Activated CD4-positive, alpha-beta T cell treated with anti-CD3 and anti-CD28 coated beads, Interleukin-2, amount 50 U/mL, for 4 hours (primary cell): ENCODE measurements at regions not wholly inside any gene's neighbourhood (a gene's known extent, or its start where the extent isn't known, plus 50 kb on each side); places are given as distances from the start of the nearest gene placed in this dataset.

Experiments
- DNase-seq, 2 experiments: peaks; one replicate each; pipeline ENCODE4 v3.0.0-alpha.2; 2020

DNA sequence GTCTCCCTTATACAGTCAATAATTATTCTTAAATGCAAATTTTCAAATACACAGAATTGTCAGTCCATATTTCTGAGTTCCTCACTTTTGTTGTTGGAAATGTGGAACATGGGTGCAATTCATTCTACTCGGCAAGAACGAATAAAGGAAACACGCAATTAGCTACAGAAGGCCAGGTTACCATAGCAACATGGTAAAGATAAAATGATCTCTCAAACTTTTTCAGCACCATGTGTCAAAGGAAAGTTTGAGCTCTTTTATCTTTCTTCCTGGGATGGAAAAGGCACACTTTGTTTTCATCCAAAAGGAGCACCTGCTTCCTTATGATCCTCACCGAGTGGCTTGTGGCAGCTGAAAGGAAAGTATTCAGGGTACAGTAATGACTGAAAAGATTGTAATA lies 595.0 kb downstream of the RPS29 start:
- no peak for DNase-seq

DNA sequence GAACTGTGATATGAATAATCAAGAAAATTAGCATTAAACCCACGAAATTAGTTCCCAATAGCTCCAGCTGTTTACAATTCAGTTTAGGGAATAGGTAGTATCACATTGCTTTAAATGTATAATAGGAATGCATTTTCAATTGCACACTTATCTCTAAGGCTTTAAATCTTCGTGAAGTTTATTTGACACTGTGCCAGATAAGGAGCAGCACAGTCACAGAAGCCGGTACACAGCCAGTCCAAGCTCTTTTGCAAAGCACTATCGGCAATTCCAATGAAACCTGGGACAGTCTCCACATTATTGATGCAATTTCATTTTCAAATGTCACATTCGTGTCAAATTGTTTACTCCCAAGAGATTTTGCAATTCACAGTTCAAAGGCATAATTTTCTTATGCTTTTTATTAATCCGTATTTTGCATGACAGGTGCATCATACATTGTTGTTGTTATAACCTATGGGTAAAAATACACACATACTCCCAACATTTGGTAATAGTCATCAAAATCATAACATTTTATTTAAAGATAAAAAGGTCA lies 602.8 kb downstream of the RPS29 start:
- DNase-seq: no peak

DNA sequence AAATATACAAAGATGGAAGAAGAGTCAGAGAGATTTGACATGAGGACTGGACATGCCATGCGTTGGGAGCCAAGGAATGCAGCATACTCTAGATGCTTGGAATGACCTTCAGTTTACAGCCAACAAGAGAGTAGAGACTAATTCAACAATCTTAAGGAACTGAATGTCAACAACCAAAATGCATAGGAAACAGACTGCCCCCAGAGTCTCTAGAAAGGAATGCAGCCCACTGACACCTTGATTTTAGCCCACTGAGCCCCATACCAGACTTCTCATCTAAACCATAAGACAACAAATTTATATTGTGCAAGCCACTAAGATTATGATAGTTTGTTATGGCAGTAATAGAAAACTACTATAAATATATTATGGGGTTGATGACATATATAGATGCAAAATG lies 611.2 kb downstream of the RPS29 start:
- no peak for DNase-seq

DNA sequence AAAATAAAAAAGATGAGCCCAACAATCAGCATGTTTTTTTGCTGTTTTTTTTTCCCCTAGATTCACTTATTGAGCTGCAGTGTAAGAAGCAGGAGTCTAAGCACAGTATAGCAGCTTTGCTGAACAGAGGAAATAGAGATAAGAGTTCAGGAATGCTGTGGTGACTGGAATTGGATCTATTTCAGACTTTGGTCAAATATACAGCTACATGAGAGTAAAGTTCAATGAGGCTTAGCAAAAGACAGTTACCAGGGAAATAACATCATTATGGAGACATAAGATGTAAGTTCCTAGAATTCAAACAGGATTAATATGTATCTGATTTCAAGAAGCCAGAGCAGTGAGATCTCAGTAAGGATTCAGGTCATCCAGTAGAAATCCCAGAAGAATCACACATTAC lies 613.0 kb downstream of the RPS29 start:
- DNase-seq: no peak

DNA sequence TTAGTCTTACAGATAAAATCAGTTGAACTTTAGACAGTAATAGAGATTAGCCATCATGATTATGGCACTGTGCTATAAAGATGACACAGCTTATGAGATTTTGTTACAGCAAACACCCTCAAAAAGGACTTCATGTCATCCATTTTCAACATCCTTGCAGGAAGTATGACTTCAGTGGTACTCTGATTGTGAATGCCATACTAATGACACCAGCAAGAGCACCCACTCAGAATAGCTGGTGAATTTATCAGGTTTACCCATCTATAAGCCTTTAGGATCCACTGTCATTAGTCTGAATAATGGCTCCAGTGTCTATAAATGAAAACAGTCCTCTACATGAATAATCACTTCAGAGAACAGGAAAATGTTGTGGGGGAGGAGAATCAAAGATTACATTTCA lies 615.2 kb downstream of the RPS29 start:
- no peak for DNase-seq

DNA sequence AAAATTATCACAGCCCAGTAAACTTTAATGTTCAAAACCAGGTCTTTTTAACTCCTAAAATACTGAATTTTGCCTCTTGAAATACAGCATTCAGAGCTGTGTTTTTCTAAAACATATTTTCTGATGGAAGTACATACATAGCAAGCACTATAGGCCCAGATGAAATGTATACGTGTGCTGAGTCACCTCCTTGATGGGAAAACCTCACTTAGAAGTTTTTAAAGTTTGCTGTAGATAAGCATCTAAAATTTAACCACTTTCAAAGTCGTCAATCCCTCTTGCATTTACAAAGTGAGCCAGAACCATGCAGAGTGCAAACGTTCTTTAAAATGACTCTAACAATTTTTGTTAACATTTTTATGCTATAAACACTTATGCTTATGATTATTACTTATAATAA lies 618.8 kb downstream of the RPS29 start:
- no peak for DNase-seq

DNA sequence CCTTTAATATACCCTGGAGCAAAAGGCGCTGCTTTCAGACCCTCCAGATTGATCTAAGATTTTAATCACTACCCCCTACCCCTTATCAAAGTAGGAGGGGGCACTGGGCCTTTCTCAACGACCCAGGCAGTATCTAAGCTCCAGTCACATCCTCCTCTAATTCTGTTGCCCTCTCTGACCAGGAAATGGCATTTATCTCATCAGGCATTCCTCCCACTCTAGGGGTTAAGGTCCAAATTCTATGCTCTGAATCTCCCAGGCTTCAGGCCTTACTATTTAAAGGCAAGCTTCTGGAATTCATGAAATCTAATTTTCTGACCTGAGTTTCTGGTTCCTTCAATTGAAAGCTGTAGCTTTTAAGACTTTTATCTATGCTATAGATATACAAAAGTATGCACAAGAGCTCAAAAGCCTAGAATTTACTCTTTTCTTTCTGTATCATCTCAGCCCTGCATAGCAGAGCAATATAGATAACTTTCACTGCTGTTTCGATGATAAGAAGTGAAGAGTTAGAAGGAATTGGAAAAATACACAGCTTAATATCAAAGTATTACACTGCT lies 622.9 kb downstream of the RPS29 start:
- DNase-seq: no peak

DNA sequence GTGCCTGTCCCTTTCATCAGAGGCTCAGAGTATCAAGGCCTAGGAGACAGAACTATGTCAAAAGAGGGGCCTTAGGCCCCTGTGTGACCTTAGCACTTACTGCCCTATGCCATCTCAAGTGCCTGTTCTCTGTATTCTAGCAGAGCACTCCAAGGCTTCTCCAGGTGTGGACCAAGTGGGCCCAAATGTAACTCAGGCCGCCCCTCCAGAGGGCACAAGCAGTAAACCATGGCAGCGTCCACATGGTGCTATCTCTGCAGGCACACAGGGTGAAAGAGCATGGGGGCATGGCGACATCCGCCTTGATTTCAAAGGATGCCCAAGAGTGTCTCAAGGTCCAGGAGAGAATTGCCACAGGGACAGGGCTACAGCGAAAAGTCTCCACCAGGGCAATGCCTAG lies 628.7 kb downstream of the RPS29 start:
- DNase-seq: no peak

DNA sequence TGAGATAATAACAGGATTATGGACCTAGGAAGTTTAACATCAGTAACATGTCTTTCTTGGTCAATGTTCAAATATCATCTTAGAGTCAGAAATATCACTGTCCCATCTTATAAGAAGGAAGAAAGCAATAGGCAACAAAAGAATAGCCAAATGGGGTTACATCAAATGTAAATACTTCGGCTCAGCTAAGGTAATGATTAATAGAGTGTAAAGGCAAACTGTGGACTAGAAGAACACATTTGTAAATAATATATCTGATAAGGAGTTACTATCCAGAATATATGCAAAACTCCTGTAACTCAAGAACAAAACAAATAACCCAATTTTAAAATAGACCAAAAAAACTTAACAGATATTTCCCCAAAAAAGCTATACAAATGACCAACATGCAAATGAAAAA lies 630.3 kb downstream of the RPS29 start:
- no peak for DNase-seq

DNA sequence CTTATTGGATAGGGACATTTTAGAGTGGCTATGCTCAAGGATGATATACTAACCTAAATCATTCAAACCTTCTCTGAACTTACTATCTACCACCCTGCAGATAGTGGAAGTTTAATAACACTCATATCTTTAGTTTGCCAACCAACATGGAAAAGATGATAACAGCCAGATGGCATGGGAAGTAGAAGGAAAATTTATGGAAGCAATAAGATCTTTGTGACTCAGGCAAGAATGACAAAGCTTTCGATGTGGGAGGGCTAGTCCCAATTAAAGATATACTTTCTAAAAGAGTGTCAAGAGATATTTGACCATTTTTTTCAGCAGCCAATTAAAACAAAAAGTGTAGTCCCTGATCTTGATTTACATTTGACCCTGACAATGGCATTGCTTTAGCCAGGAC lies 631.7 kb downstream of the RPS29 start:
- no peak for DNase-seq

DNA sequence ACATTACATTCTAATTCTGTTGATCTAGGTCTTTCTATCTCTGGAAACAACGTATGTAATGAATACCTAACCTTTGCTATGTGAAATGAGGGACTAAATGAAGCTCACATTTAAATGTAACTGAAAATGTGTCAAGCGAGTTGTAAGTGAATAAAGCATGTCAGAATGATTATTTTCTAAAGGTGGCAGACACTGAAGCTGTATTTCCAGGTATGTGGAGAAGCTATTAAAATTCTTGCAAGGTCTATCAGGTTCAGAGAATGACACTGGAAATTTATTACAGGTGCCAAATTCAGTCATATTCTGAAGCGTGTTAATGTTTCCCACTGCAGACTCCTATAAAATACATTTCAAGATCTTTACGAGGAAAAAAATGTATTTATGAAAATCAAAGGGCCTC lies 641.4 kb downstream of the RPS29 start:
- no peak for DNase-seq

DNA sequence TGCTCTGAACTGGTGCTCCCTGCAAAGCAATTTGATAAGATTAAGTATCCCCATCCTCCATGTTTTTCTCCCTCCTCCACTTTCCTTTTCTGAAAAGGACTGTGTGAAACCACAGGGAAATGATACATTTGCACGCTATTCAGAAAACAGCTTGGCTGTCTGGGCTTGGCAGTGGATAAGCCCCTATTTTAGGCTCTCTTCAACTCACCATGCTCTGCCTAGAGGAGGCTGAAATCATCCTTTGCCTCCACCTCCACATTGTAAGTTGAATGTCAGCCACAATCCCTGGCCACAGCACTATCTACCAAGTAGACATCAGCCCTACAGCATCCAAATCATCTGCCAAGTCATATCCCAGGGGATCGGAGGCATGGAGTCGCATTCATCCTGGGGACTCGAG lies 642.3 kb downstream of the RPS29 start:
- no peak for DNase-seq

DNA sequence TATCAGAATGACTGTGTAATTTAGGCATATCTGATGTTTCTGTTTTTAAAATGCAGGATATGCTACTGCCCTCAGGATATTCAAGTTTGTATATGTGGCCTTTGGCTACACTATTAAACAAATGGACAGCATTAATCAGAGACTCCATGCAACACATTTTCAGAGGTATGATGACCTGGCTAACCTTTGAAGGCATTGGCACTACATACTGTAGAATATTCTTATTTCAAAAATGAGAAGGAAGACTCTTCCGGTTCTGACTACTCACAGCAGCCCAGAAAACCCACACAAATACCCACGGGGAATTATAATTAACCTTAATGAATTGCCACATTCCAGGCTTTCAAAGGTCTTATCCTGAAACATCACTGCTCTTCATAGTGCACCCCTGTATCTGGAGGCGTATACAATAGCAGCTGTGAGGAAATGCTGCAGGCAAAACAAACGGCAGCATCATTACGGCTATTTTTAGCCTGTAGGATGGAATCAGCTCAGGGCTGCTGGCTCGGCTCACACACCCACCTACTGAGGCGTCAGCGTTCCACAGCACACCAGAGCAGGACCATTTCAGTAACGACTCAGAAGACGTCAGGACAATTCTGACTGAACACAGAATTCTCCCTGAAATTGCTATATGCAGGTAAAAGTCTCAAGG lies 648.5 kb downstream of the RPS29 start:
- DNase-seq: no peak

DNA sequence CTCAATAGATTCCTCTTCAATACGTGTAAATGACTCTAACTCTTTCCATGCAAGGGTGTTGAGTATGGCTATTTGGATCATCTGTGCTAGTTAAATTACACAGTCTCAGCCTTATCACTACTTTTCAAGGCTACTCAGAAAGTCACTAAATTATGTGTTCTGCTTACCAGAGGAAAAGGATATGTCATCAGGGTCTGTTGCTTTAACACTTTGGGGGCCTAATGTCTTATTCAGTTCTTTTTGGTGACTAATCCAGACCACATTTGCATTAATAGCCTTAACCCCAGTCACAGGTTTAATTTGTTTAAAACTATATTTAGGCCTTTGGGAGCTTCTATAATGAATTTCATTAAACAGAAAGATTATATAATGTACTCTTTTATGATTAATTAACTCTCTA lies 649.3 kb downstream of the RPS29 start:
- DNase-seq: no peak

DNA sequence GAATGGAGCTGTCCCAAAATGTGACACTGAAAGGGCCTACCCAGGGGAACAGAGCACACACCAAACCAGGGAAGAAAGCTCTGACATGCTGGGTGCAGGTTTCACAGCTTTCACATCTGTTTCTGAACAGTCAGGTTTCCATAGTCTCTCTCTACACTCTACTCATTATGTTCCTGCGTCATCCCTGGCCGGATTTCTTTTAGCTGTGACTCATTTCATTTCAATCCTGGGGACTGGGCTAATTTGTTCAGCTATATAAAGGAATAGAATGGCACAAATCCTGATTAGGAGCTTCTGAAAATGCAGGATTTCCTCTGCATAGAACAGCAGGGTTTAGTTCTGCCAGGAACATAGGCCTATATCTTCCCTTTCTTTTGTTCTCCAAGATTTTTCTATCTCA lies 649.8 kb downstream of the RPS29 start:
- no peak for DNase-seq

DNA sequence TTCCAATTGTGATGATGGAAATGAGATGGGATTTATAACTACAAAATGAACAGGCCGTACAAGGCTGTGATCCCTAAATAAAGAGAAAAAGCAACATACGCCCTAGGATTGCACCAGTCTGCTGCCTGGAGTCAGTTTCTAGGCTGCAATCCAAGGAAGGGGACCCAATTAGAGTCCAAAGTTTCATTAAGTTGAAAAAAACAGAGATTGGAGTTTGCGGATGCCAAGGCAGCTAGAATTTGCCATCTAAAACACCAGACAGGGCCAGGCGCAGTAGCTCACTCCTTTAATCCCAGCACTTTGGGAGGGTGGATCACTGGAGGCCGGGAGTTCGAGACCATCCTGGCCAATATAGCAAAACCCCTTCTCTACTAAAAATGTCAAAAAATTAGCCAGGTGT lies 661.0 kb downstream of the RPS29 start:
- DNase-seq: no peak

DNA sequence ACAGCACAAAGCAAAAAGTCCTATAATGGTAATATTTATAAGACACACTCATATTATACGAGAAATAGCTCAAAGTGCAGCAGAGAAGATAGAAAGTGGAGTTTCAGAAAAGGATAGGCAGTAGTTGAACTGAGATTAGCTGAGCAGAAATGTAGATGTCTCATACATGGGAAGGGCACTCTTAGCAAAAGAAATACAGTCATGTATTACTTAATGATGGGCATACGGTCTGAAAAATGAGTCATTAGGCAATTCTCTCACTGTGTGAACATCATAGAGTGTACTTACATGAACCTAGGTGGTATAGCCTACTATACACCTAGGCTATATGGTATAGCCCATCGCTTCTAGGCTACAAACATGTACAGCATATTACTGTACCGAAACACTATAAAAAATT lies 671.3 kb downstream of the RPS29 start:
- no peak for DNase-seq

DNA sequence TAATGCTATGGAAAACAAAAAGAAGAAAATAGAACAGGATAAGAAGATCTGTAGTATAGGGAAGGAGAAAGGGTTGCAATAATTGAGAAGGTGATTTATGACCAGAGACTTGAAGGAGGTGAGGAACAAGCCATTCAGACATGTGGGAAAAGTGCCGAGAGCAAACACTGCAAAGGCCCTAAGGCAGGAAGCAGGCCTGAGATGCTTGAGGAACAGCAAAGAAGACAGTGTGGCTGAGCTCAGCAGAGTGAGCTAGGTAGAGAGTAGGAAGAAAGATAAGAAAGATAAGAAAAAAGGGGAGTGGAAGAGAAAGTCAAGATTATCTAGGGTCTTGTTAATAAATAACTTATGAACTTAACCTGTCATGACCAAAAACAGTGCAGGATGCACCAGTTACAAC lies 671.8 kb downstream of the RPS29 start:
- DNase-seq: no peak

DNA sequence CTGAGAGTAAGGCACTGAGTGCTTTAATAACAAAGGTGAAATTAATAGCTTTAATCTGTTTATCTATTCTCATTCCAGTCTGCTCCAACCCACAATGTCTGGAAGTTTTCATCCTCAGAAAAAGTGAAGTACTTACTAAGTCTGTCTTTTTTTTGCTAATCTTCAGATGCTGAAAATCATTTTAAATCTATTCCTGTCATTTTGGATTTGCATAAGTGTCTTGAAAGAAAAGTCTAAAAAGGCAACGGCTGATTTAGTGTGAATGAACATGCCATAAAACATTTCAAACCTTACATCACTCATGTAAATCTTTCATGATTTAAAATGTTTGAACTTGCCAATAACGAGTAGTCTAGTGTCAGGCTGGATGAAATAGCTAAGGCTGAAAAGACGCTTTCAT lies 685.6 kb downstream of the RPS29 start:
- DNase-seq: no peak

DNA sequence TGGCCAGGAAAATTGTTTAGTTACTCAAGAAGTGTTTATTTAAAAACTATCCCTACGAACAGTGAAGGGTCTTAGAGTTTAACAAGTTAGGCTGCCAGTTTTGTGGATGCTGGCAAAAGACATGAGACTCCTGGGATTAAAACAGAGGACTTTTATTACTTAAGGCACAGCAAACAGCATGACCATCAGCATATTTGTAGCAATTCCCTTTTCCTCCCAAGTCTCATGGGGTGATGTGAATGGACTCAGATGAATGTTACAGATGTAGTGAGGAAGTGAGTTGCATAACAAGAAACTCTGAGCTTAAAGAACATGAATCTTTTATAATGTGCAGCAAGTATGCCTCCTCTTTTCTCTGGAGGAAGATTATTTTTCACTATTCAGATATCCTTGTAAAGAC lies 695.8 kb downstream of the RPS29 start:
- DNase-seq: no peak

DNA sequence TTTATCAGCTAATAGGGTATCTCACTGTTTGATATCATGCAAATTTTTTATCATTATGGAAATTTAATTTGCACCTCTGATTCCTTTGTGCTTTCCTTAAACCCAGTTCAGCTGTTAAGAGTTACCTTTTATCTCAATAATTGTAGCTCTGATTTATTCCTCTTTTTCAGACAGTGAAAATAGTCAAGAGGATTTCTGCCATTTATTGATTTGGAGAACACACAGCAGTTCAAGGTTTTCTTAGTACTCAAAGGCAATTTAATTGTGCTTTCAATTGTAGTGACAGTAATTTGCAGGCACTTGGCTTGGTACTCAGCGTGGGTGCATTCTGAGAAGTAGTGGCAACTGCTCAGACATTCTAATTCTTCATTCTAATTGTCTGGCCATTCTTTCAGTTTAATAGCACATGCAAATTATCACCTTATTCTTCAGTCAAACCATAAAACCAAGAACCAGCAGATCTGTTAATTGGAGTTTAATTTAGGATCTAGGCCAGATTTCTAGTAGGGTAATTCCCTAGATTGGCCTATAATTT lies 709.3 kb downstream of the RPS29 start:
- DNase-seq: no peak

DNA sequence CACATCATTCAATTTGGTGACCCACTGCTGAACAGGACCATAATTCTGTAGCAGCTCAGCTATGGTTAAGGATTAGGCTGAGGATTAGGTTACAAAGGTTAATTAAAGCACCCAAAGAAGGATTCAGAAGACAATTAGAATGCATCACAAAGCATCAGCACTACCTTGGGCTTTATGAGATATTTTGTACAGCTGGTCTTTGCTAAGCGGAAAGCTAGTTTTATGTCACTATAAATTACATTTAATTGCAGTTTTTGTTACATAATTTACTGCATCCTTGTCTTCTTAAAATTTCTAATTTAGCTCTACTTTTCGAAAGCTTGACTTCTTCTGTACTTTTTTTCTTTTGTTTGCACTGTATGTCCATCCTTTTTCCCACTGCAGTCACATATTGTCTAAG lies 711.5 kb downstream of the RPS29 start:
- DNase-seq: no peak

DNA sequence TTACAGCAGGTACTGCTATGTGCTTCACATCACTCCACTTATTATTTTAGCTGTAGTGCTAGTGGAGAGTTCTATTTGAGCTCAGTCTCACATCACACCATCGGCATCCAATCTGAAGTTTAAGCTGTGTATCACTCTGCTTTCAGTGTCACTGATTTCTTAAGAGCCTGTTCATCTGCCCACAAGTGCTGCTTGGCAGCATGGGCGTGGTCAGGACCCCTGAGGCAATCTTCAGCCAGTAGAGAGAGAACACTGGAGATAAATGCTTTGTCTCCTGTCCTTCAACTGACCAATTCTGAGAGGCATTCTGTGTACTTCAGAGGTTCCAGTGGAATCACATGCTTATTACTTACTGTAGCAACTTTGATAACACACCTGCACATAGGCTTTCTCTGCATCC lies 728.8 kb downstream of the RPS29 start:
- no peak for DNase-seq

DNA sequence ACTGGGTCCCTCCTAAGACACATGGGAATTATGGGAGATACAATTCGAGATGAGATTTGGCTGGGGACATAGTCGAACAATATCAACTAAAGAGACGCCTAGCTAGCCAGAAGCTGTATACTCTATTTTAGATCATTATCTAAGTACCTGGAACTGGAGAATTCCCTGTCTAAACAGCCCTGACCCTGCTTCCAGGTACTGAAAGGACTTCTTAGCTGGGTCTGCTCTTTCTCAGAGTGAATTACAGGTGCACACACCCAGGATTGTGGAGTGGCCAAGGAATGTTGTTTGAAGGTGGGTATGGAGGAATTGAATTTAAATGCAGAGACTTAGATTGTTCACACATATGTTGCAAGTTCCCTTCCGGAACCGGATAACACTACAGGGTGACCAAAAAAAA lies 733.0 kb downstream of the RPS29 start:
- DNase-seq: no peak

DNA sequence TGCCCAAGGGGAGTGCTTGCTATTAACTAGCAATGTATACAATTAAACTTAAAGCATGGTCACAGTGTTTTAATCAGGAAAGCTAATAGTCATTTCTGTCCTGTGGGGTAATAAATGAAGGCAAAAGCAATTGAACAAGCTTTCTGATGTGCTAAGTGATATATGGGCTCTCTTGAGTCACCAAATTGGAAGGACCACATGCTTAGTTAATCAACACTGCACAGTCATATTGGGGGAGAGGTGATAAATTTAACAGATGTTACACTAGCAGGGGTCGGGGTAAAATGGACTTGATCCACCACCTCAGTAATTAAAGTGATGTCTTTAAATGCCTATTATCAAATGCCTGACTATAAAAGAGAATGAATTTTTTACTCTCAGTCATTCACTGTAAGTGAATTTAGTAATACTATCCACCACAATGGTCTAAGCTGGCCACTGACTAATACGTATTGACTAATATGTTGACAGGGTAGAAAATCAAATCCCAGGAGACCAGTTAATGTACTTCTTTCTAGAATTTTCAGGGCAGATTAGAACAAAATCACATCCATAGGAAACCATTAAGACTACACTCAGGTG lies 736.3 kb downstream of the RPS29 start:
- no peak for DNase-seq
